Esophagus muscularis mucosa (tissue), 4 donors: ENCODE measurements at regions not wholly inside any gene's neighbourhood (a gene's known extent, or its start where the extent isn't known, plus 50 kb on each side); places are given as distances from the start of the nearest gene placed in this dataset.

Source experiments
- EP300 ChIP-seq: sonication (generic); formaldehyde crosslinking; IDR thresholded peaks from one replicate; pipeline ENCODE4 v1.6.1; 2017; ENCODE audit warnings: antibody characterized with exemption
- POLR2A ChIP-seq: fragments of 450-650 bp; IDR thresholded peaks from one replicate; pipeline ENCODE4 v1.6.1; 2017; ENCODE audit warnings: antibody characterized with exemption, moderate library complexity, mild to moderate bottlenecking, low read depth
- POLR2AphosphoS5 ChIP-seq, 2 donors: sonication (generic); formaldehyde crosslinking; IDR thresholded peaks; one replicate each; pipeline ENCODE4 v1.6.1; 2017; ENCODE audit warnings: antibody characterized with exemption in 2 of 2
- TF ChIP-seq, protein P1 (sequence below), 3 experiments: fragments of 200-600 bp in 2 of 3; fragments of 450-650 bp in 1 of 3; sonication (generic) in 2 of 3; IDR thresholded peaks; one replicate each; pipeline ENCODE4 v1.5.1; 2017 to 2019; ENCODE audit warnings: antibody characterized with exemption in 3 of 3, mild to moderate bottlenecking in 2 of 3, moderate library complexity in 1 of 3

GRCh38 chr6:115512923-115513322 lies 547.8 kb downstream of the FRK start:
- TF ChIP-seq EP300 (no peak), POLR2AphosphoS5 (IDR thresholded peaks at IDR 0.05) (no peak), POLR2A (no peak)
- TF ChIP-seq, protein P1, sequence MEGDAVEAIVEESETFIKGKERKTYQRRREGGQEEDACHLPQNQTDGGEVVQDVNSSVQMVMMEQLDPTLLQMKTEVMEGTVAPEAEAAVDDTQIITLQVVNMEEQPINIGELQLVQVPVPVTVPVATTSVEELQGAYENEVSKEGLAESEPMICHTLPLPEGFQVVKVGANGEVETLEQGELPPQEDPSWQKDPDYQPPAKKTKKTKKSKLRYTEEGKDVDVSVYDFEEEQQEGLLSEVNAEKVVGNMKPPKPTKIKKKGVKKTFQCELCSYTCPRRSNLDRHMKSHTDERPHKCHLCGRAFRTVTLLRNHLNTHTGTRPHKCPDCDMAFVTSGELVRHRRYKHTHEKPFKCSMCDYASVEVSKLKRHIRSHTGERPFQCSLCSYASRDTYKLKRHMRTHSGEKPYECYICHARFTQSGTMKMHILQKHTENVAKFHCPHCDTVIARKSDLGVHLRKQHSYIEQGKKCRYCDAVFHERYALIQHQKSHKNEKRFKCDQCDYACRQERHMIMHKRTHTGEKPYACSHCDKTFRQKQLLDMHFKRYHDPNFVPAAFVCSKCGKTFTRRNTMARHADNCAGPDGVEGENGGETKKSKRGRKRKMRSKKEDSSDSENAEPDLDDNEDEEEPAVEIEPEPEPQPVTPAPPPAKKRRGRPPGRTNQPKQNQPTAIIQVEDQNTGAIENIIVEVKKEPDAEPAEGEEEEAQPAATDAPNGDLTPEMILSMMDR (IDR thresholded peaks at IDR 0.05) = no peak
